Body of pancreas (tissue), 4 donors: ENCODE measurements at regions not wholly inside any gene's neighbourhood (a gene's known extent, or its start where the extent isn't known, plus 50 kb on each side); places are given as distances from the start of the nearest gene placed in this dataset.

Source experiments
- ATAC-seq: fragments of 150-250 bp; one replicate; pipeline ENCODE4 v1.9.1; 2016
- DNase-seq, 4 donors: peaks; one replicate each; pipeline ENCODE4 v3.0.0-alpha.2; 2019
- H3K27ac ChIP-seq, 4 donors: fragments of 200-600 bp; sonication (generic); 1 replicate in 3 of 4; 2 replicates in 1 of 4; pipeline versions ENCODE4 v1.5.1 to v1.6.1; 2016 to 2019; ENCODE audit warnings: mild to moderate bottlenecking in 1 of 4, mixed read lengths in 1 of 4, moderate library complexity in 1 of 4
- H3K27me3 ChIP-seq, 2 donors: fragments of 200-600 bp; sonication (generic); one replicate each; pipeline ENCODE4 v1.6.0; 2016; ENCODE audit warnings: mild to moderate bottlenecking in 1 of 2
- H3K36me3 ChIP-seq, 2 donors: fragments of 200-600 bp; sonication (generic); replicated peaks in 1 of 2; 2 replicates each; pipeline ENCODE4 v1.5.1; 2016; ENCODE audit warnings: low read depth in 2 of 2; ENCODE audit not compliant: insufficient read depth in 1 of 2
- H3K4me1 ChIP-seq: fragments of 200-600 bp; sonication (generic); one replicate; pipeline ENCODE4 v1.6.0; 2016
- H3K4me3 ChIP-seq, 2 donors: fragments of 200-600 bp; sonication (generic); 1 replicate in 1 of 2; 2 replicates in 1 of 2; pipeline ENCODE4 v1.5.1; 2016 to 2019
- H3K9me3 ChIP-seq, 3 donors: fragments of 200-600 bp; sonication (generic); 1 replicate in 2 of 3; 2 replicates in 1 of 3; pipeline ENCODE4 v1.5.1; 2016
- CTCF ChIP-seq, 7 experiments: fragments of 450-650 bp in 4 of 7; fragments of 200-600 bp in 3 of 7; sonication (generic) in 3 of 7; IDR thresholded peaks; one replicate each; pipeline ENCODE4 v1.5.1; 2016 to 2019; ENCODE audit warnings: antibody characterized with exemption in 7 of 7
- POLR2A ChIP-seq, 3 donors: fragments of 450-650 bp; IDR thresholded peaks; one replicate each; pipeline ENCODE4 v1.6.1; 2016; ENCODE audit warnings: antibody characterized with exemption in 3 of 3, mild to moderate bottlenecking in 2 of 3
- WGBS, 2 donors: methylation state at CpG; one replicate each; pipeline ENCODE4 v1.1.5; 2017; 5-methylcytosine and 5-hydroxymethylcytosine counted together
- intact Hi-C: fragments of 100-400 bp; cut with DNase I; formaldehyde crosslinking; loops from one replicate; pipeline ENCODE4 v1.15.1; 2023

- no peak for ATAC-seq
- intact Hi-C loops, result no loop called here
- DNase-seq, result no peak
- H3K36me3 ChIP-seq, result no peaks in the 10 kb centered on the region
- H3K4me3 ChIP-seq, result no peak overlapping the region
- no peaks in the 10 kb centered on the region for H3K27me3 ChIP-seq
- no peaks in the 10 kb centered on the region for H3K4me1 ChIP-seq
- no peaks in the 10 kb centered on the region for H3K9me3 ChIP-seq
- TF ChIP-seq CTCF (IDR thresholded peaks at IDR 0.05), result no peak
- no peak for TF ChIP-seq POLR2A (IDR thresholded peaks at IDR 0.05)
- 53 to 63% methylated on average over 7 of the region's 7 CpGs for WGBS, 2 donors
- no peak overlapping the region for H3K27ac ChIP-seq
Measured at GRCh38 chr9:13674926-13675637, 395.6 kb upstream of the MPDZ start.

GRCh38 chr9:13673348-13673747 lies 393.9 kb upstream of the MPDZ start:
- Histone ChIP-seq H3K9me3 (peaks cover 0 to 6% (median 0%) of the 10 kb centered on the region in 3 donors), H3K27me3 (no peaks in the 10 kb centered on the region), H3K36me3 (no peaks in the 10 kb centered on the region), H3K4me1 (no peaks in the 10 kb centered on the region), H3K4me3 (no peak overlapping the region), H3K27ac (no peak overlapping the region)
- WGBS, 2 donors, result 27 to 85% methylated on average over 3 of the region's 3 CpGs
- ATAC-seq, result no peak
- DNase-seq, result no peak
- TF ChIP-seq POLR2A (IDR thresholded peaks at IDR 0.05), result no peak
- TF ChIP-seq CTCF (IDR thresholded peaks at IDR 0.05), result no peak
- intact Hi-C loops, result no loop called here

GRCh38 chr9:13665418-13666066 lies 386.1 kb upstream of the MPDZ start:
- TF ChIP-seq POLR2A (IDR thresholded peaks at IDR 0.05) (no peak), CTCF (IDR thresholded peaks at IDR 0.05) (no peak)
- whole genome bisulfite sequencing, 2 donors, result 73 to 79% methylated on average over 4 of the region's 4 CpGs
- DNase-seq (no peak), ATAC-seq (no peak)
- Histone ChIP-seq H3K27ac (no peak overlapping the region), H3K36me3 (no peaks in the 10 kb centered on the region), H3K4me3 (no peak overlapping the region), H3K4me1 (no peaks in the 10 kb centered on the region), H3K9me3 (peaks cover 0 to 6% (median 0%) of the 10 kb centered on the region in 3 donors), H3K27me3 (no peaks in the 10 kb centered on the region)
- intact Hi-C loops, result no loop called here

- ATAC-seq, result no peak
Measured at GRCh38 chr9:13661014-13661413, 381.5 kb upstream of the MPDZ start.

More at GRCh38 chr9:13661014-13661413, 381.5 kb upstream of the MPDZ start:
- H3K4me3 ChIP-seq, result no peak overlapping the region
- no peak overlapping the region for H3K27ac ChIP-seq
- intact Hi-C loops, result no loop called here
- no peak for TF ChIP-seq CTCF (IDR thresholded peaks at IDR 0.05)
- TF ChIP-seq POLR2A (IDR thresholded peaks at IDR 0.05), result no peak
- 80 to 91% methylated on average over 3 of the region's 3 CpGs for WGBS, 2 donors
- DNase-seq, result no peak
- H3K36me3 ChIP-seq, result no peaks in the 10 kb centered on the region
- H3K27me3 ChIP-seq, result no peaks in the 10 kb centered on the region
- H3K9me3 ChIP-seq, result no peaks in the 10 kb centered on the region
- no peaks in the 10 kb centered on the region for H3K4me1 ChIP-seq
